ENCODE measurements at regions not wholly inside any gene's neighbourhood (a gene's known extent, or its start where the extent isn't known, plus 50 kb on each side); places are given as distances from the start of the nearest gene placed in this dataset.

DNA sequence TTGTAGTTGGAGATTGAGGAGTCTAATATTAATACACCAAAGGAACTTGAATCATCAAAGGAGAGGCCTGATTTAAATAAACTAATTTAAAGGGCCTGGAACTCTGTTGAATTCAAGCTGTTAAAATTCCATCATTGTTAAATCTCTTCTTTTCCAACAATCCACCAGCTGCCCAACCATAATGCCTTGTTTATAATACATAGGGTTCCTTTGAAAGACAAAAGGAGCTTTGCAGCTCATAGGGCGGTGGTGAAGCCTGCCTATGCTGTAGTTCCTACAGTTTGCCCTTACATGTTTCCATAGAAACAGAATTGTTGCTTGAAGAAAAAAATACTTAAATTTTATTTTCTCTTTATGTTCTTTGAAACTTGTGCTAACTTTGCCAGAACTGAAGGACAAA, 102.8 kb downstream of the GLUD2 start:
- TF ChIP-seq, protein P1, sequence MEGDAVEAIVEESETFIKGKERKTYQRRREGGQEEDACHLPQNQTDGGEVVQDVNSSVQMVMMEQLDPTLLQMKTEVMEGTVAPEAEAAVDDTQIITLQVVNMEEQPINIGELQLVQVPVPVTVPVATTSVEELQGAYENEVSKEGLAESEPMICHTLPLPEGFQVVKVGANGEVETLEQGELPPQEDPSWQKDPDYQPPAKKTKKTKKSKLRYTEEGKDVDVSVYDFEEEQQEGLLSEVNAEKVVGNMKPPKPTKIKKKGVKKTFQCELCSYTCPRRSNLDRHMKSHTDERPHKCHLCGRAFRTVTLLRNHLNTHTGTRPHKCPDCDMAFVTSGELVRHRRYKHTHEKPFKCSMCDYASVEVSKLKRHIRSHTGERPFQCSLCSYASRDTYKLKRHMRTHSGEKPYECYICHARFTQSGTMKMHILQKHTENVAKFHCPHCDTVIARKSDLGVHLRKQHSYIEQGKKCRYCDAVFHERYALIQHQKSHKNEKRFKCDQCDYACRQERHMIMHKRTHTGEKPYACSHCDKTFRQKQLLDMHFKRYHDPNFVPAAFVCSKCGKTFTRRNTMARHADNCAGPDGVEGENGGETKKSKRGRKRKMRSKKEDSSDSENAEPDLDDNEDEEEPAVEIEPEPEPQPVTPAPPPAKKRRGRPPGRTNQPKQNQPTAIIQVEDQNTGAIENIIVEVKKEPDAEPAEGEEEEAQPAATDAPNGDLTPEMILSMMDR (IDR thresholded peaks at IDR 0.05): no peak
- H3K36me3 ChIP-seq (ENCODE audit: insufficient read depth in 1 of 2, low read depth in 1 of 2): no peaks in the 10 kb centered on the region
- no peaks in the 10 kb centered on the region for H3K4me1 ChIP-seq
- intact Hi-C loops (cut with DNase I): no loop called here
- no peaks in the 10 kb centered on the region for H3K27me3 ChIP-seq (ENCODE audit: insufficient read depth in 3 of 3, low read length in 2 of 3)
- DNase-seq: no peak
- no peak overlapping the region for H3K4me3 ChIP-seq
- no peaks in the 10 kb centered on the region for H3K9me3 ChIP-seq
- 40 to 50% (median 50%) methylated on average over 1 of the region's 1 CpG for WGBS, 3 donors
- no peak overlapping the region for H3K27ac ChIP-seq
- ATAC-seq: no peak

DNA sequence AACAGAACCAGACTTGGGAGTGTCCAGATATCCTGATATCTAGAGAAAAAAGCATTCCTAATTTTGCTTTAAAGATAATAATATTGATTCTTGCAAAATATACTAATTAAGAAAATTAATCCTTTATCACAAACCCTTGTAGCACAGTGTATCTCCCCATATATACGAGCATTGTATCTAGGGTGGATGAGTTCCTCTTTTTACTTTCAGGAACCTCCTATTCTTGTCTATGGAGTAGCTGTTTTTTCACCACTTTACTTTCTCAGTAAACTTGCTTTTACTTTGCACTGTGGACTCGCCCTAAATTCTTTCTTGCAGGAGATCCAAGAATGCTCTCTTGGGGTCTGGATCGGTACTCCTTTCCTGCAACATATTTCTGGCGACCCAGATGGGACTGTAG, 103.9 kb downstream of the GLUD2 start:
- intact Hi-C loops (cut with DNase I): no loop called here
- ATAC-seq (no peak), DNase-seq (no peak)
- H3K36me3 ChIP-seq (ENCODE audit: insufficient read depth in 1 of 2, low read depth in 1 of 2): no peaks in the 10 kb centered on the region
- TF ChIP-seq, protein P1 (IDR thresholded peaks at IDR 0.05): no peak
- H3K27me3 ChIP-seq (ENCODE audit: insufficient read depth in 3 of 3, low read length in 2 of 3): no peaks in the 10 kb centered on the region
- H3K4me3 ChIP-seq: no peak overlapping the region
- WGBS, 3 donors: 69 to 88% (median 71%) methylated on average over 4 of the region's 4 CpGs
- no peak overlapping the region for H3K27ac ChIP-seq
- H3K9me3 ChIP-seq: no peaks in the 10 kb centered on the region
- H3K4me1 ChIP-seq: no peaks in the 10 kb centered on the region

DNA sequence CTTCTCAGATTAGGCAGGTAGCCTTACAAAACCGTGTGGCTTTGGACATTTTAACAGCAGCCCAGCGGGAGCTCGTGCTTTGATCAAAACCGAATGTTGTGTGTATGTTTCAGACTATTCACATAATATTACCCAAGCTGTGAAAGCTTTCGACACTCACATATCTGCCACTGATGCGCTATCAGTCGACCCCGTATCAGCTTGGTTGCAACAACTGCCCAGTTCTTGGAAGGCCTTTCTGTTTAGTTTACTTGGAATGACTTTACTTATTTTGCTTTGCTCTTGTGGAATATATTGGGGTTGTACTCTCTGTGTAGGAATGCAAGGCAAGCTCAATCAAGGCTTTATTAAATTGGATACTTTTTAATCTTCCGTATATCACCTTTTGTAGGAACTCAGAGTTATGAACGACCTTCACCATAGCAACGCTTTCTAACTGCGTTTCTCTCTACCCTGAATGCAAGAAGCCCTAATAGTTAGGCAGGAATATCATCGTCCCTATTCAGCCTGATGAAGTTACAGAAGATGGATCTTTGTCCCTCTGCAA, 107.5 kb downstream of the GLUD2 start:
- no peak for ATAC-seq
- TF ChIP-seq, protein P1 (IDR thresholded peaks at IDR 0.05): no peak
- Histone ChIP-seq H3K27me3 (ENCODE audit: insufficient read depth in 3 of 3, low read length in 2 of 3) (no peaks in the 10 kb centered on the region), H3K27ac (no peak overlapping the region), H3K4me1 (no peaks in the 10 kb centered on the region), H3K9me3 (no peaks in the 10 kb centered on the region), H3K4me3 (no peak overlapping the region), H3K36me3 (ENCODE audit: insufficient read depth in 1 of 2, low read depth in 1 of 2) (no peaks in the 10 kb centered on the region)
- DNase-seq: no peak
- intact Hi-C loops (cut with DNase I): no loop called here
- WGBS, 3 donors: 66 to 83% (median 77%) methylated on average over 13 of the region's 13 CpGs

DNA sequence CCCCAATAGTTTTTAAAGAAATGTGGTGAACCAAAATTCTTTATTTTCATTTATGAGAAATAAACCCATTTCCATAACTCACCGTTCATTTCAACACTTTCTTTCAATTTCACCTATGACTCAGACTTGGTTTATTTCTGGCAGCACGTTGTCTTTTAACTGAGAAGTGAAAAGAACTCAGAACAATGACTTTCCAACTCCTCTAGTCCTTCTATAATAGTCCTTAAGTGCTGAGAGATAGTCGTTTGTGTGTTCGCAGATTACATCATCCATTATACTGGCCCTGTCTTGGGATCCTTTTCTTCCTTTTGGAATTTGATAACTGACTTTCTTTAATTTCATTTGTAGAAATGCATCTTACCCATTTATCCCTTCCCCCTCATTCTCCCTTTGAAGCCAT, 113.6 kb downstream of the GLUD2 start:
- H3K9me3 ChIP-seq: no peaks in the 10 kb centered on the region
- ATAC-seq: no peak
- no peak for DNase-seq
- H3K4me1 ChIP-seq: no peaks in the 10 kb centered on the region
- no peak overlapping the region for H3K4me3 ChIP-seq
- H3K27me3 ChIP-seq (ENCODE audit: insufficient read depth in 3 of 3, low read length in 2 of 3): no peaks in the 10 kb centered on the region
- 30 to 40% (median 40%) methylated on average over 4 of the region's 4 CpGs for WGBS, 3 donors
- intact Hi-C loops (cut with DNase I): no loop called here
- TF ChIP-seq, protein P1 (IDR thresholded peaks at IDR 0.05): no peak
- H3K36me3 ChIP-seq (ENCODE audit: insufficient read depth in 1 of 2, low read depth in 1 of 2): no peaks in the 10 kb centered on the region
- H3K27ac ChIP-seq: no peak overlapping the region

DNA sequence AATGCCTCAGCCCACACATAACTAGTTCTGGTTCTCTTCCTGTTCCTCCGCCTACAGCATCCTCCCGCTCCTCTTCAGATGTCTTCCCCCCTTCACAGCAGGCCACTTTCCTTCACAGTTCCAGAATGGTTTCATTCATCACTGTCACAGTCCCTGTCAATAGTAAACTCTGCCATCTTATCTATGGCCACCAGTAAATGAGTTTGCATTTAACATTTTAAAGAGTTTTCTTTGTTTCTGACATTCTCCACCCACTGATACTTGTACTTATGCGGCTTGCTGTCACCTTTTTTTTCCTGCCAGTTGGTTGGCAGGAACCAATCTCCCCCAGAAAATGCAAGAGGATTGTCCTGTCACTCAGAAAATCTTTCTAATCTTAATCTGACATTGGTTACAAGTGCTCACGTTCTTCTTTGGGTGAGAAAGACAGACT, 114.1 kb downstream of the GLUD2 start:
- ATAC-seq (no peak), DNase-seq (no peak)
- no peaks in the 10 kb centered on the region for H3K27me3 ChIP-seq (ENCODE audit: insufficient read depth in 3 of 3, low read length in 2 of 3)
- TF ChIP-seq, protein P1 (IDR thresholded peaks at IDR 0.05): no peak
- H3K36me3 ChIP-seq (ENCODE audit: insufficient read depth in 1 of 2, low read depth in 1 of 2): no peaks in the 10 kb centered on the region
- H3K27ac ChIP-seq: no peak overlapping the region
- no peak overlapping the region for H3K4me3 ChIP-seq
- intact Hi-C loops (cut with DNase I): no loop called here
- WGBS, 3 donors: 20 to 36% (median 24%) methylated on average over 4 of the region's 4 CpGs
- no peaks in the 10 kb centered on the region for H3K9me3 ChIP-seq
- H3K4me1 ChIP-seq: no peaks in the 10 kb centered on the region
